Umbilical cord (tissue), 1 donor: ENCODE measurements at regions not wholly inside any gene's neighbourhood (a gene's known extent, or its start where the extent isn't known, plus 50 kb on each side); places are given as distances from the start of the nearest gene placed in this dataset.
"Not testable (repeated sequence)": the region's sequence is repeated elsewhere in the genome, so short reads cannot be mapped to it uniquely, and the experiment has no call there.

Experiments
- DNase-seq: peaks from one replicate; pipeline ENCODE4 v3.0.0-alpha.2; 2015; ENCODE audit warnings: low spot score

GRCh38 chrX:104513162-104513561 is 52.8 kb upstream of the IL1RAPL2 start:
- no peak for DNase-seq

GRCh38 chrX:104510801-104511200 is 55.2 kb upstream of the IL1RAPL2 start:
- no peak for DNase-seq

GRCh38 chrX:104502460-104502859 is 63.5 kb upstream of the IL1RAPL2 start:
- no peak for DNase-seq

- no peak for DNase-seq
These were observed 77.2 kb upstream of the IL1RAPL2 start for GRCh38 chrX:104488811-104489210.

- DNase-seq: no peak
These were observed 79.3 kb upstream of the IL1RAPL2 start for GRCh38 chrX:104486691-104487090.

- no peak for DNase-seq
These were observed 83.2 kb upstream of the IL1RAPL2 start for GRCh38 chrX:104482757-104483156.

- DNase-seq: no peak
These were observed 96.2 kb upstream of the IL1RAPL2 start for GRCh38 chrX:104469771-104470170.

GRCh38 chrX:104459796-104460195 is 106.2 kb upstream of the IL1RAPL2 start:
- DNase-seq: no peak

- not testable (repeated sequence) for DNase-seq
These were observed 108.9 kb upstream of the IL1RAPL2 start for GRCh38 chrX:104457130-104457529.

GRCh38 chrX:104450316-104450715 is 115.7 kb upstream of the IL1RAPL2 start:
- DNase-seq: no peak

- no peak for DNase-seq
These were observed 120.4 kb upstream of the IL1RAPL2 start for GRCh38 chrX:104445591-104445990.

GRCh38 chrX:104435249-104435648 is 130.8 kb upstream of the IL1RAPL2 start:
- DNase-seq: no peak

GRCh38 chrX:104432321-104432720 is 133.7 kb upstream of the IL1RAPL2 start:
- DNase-seq: no peak

GRCh38 chrX:104430742-104431119 is 135.3 kb upstream of the IL1RAPL2 start:
- no peak for DNase-seq

GRCh38 chrX:104430072-104430741 is 135.8 kb upstream of the IL1RAPL2 start:
- no peak for DNase-seq

GRCh38 chrX:104428231-104428630 is 137.8 kb upstream of the IL1RAPL2 start:
- no peak for DNase-seq

GRCh38 chrX:104427693-104428092 is 138.3 kb upstream of the IL1RAPL2 start:
- no peak for DNase-seq

GRCh38 chrX:104427073-104427472 is 138.9 kb upstream of the IL1RAPL2 start:
- no peak for DNase-seq

GRCh38 chrX:104420907-104421306 is 145.1 kb upstream of the IL1RAPL2 start:
- no peak for DNase-seq

GRCh38 chrX:104419926-104420325 is 146.1 kb upstream of the IL1RAPL2 start:
- DNase-seq: no peak

GRCh38 chrX:104419211-104419610 is 146.8 kb upstream of the IL1RAPL2 start:
- DNase-seq: no peak

- DNase-seq: no peak
These were observed 154.2 kb upstream of the IL1RAPL2 start for GRCh38 chrX:104411800-104412199.

- no peak for DNase-seq
These were observed 145.7 kb upstream of the ESX1 start for GRCh38 chrX:104400387-104400786.

- no peak for DNase-seq
These were observed 137.6 kb upstream of the ESX1 start for GRCh38 chrX:104392350-104392749.
